ENCODE measurements at regions not wholly inside any gene's neighbourhood (a gene's known extent, or its start where the extent isn't known, plus 50 kb on each side); places are given as distances from the start of the nearest gene placed in this dataset.

- no peaks in the 10 kb centered on the region for H3K36me3 ChIP-seq (replicated peaks; ENCODE audit: low read depth, low read length)
- H4K20me1 ChIP-seq (ENCODE audit: insufficient read depth, low read length): no peaks in the 10 kb centered on the region; the same call in 1 of the 2 replicates
- H3K4me1 ChIP-seq (ENCODE audit: low read length): no peaks in the 10 kb centered on the region
- H3K9ac ChIP-seq (ENCODE audit: low read length): no peak overlapping the region
- H3K27me3 ChIP-seq (ENCODE audit: low read depth, low read length): peaks cover 73% of the 10 kb centered on the region
- H3K79me2 ChIP-seq (ENCODE audit: low read length): no peaks in the 10 kb centered on the region
- no peak overlapping the region for H3K4me3 ChIP-seq (ENCODE audit: low read length)
- no peak overlapping the region for H3K4me2 ChIP-seq (ENCODE audit: low read length)
- H3K9me3 ChIP-seq (ENCODE audit: insufficient read depth, low read length): no peaks in the 10 kb centered on the region
- no peak overlapping the region for H2AFZ ChIP-seq (ENCODE audit: low read depth, low read length)
- H3K27ac ChIP-seq (ENCODE audit: low read length): no peak overlapping the region
- TF ChIP-seq CTCF (IDR thresholded peaks at IDR 0.05; ENCODE audit: low read depth, low read length): no peak
- TF ChIP-seq EZH2phosphoT487 (IDR thresholded peaks at IDR 0.05; ENCODE audit: low read depth): no peak
Observed at GRCh38 chr11:19400296-19400695, 159.6 kb upstream of the E2F8 start.

GRCh38 chr11:19398772-19399527, 158.2 kb upstream of the E2F8 start:
- Histone ChIP-seq H3K4me1 (ENCODE audit: low read length) (no peaks in the 10 kb centered on the region), H3K4me3 (ENCODE audit: low read length) (no peak overlapping the region), H3K9me3 (ENCODE audit: insufficient read depth, low read length) (no peaks in the 10 kb centered on the region), H3K4me2 (ENCODE audit: low read length) (no peak overlapping the region), H3K27me3 (ENCODE audit: low read depth, low read length) (peaks cover 66% of the 10 kb centered on the region), H3K36me3 (replicated peaks; ENCODE audit: low read depth, low read length) (no peaks in the 10 kb centered on the region), H2AFZ (ENCODE audit: low read depth, low read length) (no peak overlapping the region), H4K20me1 (ENCODE audit: insufficient read depth, low read length) (no peaks in the 10 kb centered on the region), H3K9ac (ENCODE audit: low read length) (no peak overlapping the region), H3K27ac (ENCODE audit: low read length) (no peak overlapping the region), H3K79me2 (ENCODE audit: low read length) (no peaks in the 10 kb centered on the region)
- TF ChIP-seq EZH2phosphoT487 (IDR thresholded peaks at IDR 0.05; ENCODE audit: low read depth) (no peak), CTCF (IDR thresholded peaks at IDR 0.05; ENCODE audit: low read depth, low read length) (no peak)

GRCh38 chr11:19398273-19398672, 157.5 kb upstream of the E2F8 start:
- Histone ChIP-seq H2AFZ (ENCODE audit: low read depth, low read length) (no peak overlapping the region), H3K4me3 (ENCODE audit: low read length) (no peak overlapping the region), H3K27me3 (ENCODE audit: low read depth, low read length) (peaks cover 64% of the 10 kb centered on the region), H3K4me2 (ENCODE audit: low read length) (no peak overlapping the region), H3K9ac (ENCODE audit: low read length) (no peak overlapping the region), H3K9me3 (ENCODE audit: insufficient read depth, low read length) (no peaks in the 10 kb centered on the region), H3K36me3 (replicated peaks; ENCODE audit: low read depth, low read length) (no peaks in the 10 kb centered on the region), H3K27ac (ENCODE audit: low read length) (no peak overlapping the region), H4K20me1 (ENCODE audit: insufficient read depth, low read length) (no peaks in the 10 kb centered on the region), H3K79me2 (ENCODE audit: low read length) (no peaks in the 10 kb centered on the region), H3K4me1 (ENCODE audit: low read length) (no peaks in the 10 kb centered on the region)
- TF ChIP-seq EZH2phosphoT487 (IDR thresholded peaks at IDR 0.05; ENCODE audit: low read depth) (no peak), CTCF (IDR thresholded peaks at IDR 0.05; ENCODE audit: low read depth, low read length) (no peak)

- Histone ChIP-seq H3K36me3 (replicated peaks; ENCODE audit: low read depth, low read length) (no peaks in the 10 kb centered on the region), H3K4me1 (ENCODE audit: low read length) (no peaks in the 10 kb centered on the region)
Observed at GRCh38 chr11:19395050-19395449, 154.3 kb upstream of the E2F8 start.

More at GRCh38 chr11:19395050-19395449, 154.3 kb upstream of the E2F8 start:
- Histone ChIP-seq H3K4me3 (ENCODE audit: low read length) (no peak overlapping the region), H3K27ac (ENCODE audit: low read length) (no peak overlapping the region), H3K27me3 (ENCODE audit: low read depth, low read length) (peaks cover 36% of the 10 kb centered on the region), H3K4me2 (ENCODE audit: low read length) (no peak overlapping the region), H3K79me2 (ENCODE audit: low read length) (no peaks in the 10 kb centered on the region), H3K9ac (ENCODE audit: low read length) (no peak overlapping the region), H4K20me1 (ENCODE audit: insufficient read depth, low read length) (no peaks in the 10 kb centered on the region), H3K9me3 (ENCODE audit: insufficient read depth, low read length) (no peaks in the 10 kb centered on the region), H2AFZ (ENCODE audit: low read depth, low read length) (no peak overlapping the region)
- TF ChIP-seq EZH2phosphoT487 (IDR thresholded peaks at IDR 0.05; ENCODE audit: low read depth) (no peak), CTCF (IDR thresholded peaks at IDR 0.05; ENCODE audit: low read depth, low read length) (no peak)
